Activated CD8-positive, alpha-beta T cell treated with anti-CD3 and anti-CD28 coated beads for 36 hours (primary cell): ENCODE measurements at regions not wholly inside any gene's neighbourhood (a gene's known extent, or its start where the extent isn't known, plus 50 kb on each side); places are given as distances from the start of the nearest gene placed in this dataset.

Source experiments
- ATAC-seq: fragments of 200-7000 bp; cut with Tn5 transposase; one replicate; pipeline ENCODE4 v1.10.0; 2021; ENCODE audit warnings: mild to moderate bottlenecking, moderate library complexity
- CTCF ChIA-PET: fragments of 350-600 bp; sonication (Branson Sonifier 250); formaldehyde crosslinking; loops from one replicate; lab custom pipeline; 2021; ENCODE audit warnings: antibody characterized with exemption; lab: Charles Lee
- POLR2A ChIA-PET: fragments of 350-600 bp; sonication (Branson Sonifier 250); formaldehyde crosslinking; loops from one replicate; lab custom pipeline; 2021; ENCODE audit warnings: antibody characterized with exemption; lab: Charles Lee
- DNase-seq: peaks from one replicate; pipeline ENCODE4 v3.0.0-alpha.2; 2020
- H3K27ac Mint-ChIP-seq: one replicate; pipeline ENCODE4 v1.8.0; 2021; ENCODE audit warnings: mild to moderate bottlenecking, mixed read lengths
- H3K27me3 Mint-ChIP-seq: one replicate; pipeline ENCODE4 v1.8.0; 2021; ENCODE audit warnings: mixed read lengths
- H3K36me3 Mint-ChIP-seq: one replicate; pipeline ENCODE4 v1.8.0; 2021; ENCODE audit warnings: low read depth, mixed read lengths
- H3K4me1 Mint-ChIP-seq: one replicate; pipeline ENCODE4 v1.8.0; 2021; ENCODE audit warnings: low read depth, mixed read lengths
- H3K4me3 Mint-ChIP-seq: one replicate; pipeline ENCODE4 v1.8.0; 2021; ENCODE audit warnings: mild to moderate bottlenecking, moderate library complexity, mixed read lengths
- H3K9me3 Mint-ChIP-seq: one replicate; pipeline ENCODE4 v1.8.0; 2021; ENCODE audit warnings: mixed read lengths
- CTCF ChIP-seq: fragments of 200-600 bp; IDR thresholded peaks from one replicate; pipeline ENCODE4 v1.8.0; 2022; ENCODE audit warnings: antibody characterized with exemption, mild to moderate bottlenecking
- intact Hi-C: fragments of 100-400 bp; cut with micrococcal nuclease; formaldehyde crosslinking; loops from one replicate; pipeline ENCODE4 v1.10.0; 2022

GRCh38 chr16:86877835-86878234 is 299.5 kb downstream of the FOXL1 start:
- H3K9me3 Mint-ChIP-seq = no peaks in the 10 kb centered on the region
- DNase-seq (no peak), ATAC-seq (no peak)
- POLR2A ChIA-PET = no interaction called here
- no peak overlapping the region for H3K4me3 Mint-ChIP-seq
- peaks cover 41% of the 10 kb centered on the region for H3K27me3 Mint-ChIP-seq
- intact Hi-C loops = no loop called here
- H3K36me3 Mint-ChIP-seq = no peaks in the 10 kb centered on the region
- no peak overlapping the region for H3K27ac Mint-ChIP-seq
- no peak for TF ChIP-seq CTCF
- CTCF ChIA-PET = no interaction called here
- H3K4me1 Mint-ChIP-seq = no peaks in the 10 kb centered on the region

- H3K27me3 Mint-ChIP-seq = peaks cover 41% of the 10 kb centered on the region
- intact Hi-C loops = no loop called here
- DNase-seq = no peak
- H3K4me1 Mint-ChIP-seq = no peaks in the 10 kb centered on the region
- TF ChIP-seq CTCF = no peak
- ChIA-PET CTCF (no interaction called here), POLR2A (no interaction called here)
- no peak overlapping the region for H3K27ac Mint-ChIP-seq
- H3K4me3 Mint-ChIP-seq = no peak overlapping the region
- ATAC-seq = no peak
- no peaks in the 10 kb centered on the region for H3K36me3 Mint-ChIP-seq
- no peaks in the 10 kb centered on the region for H3K9me3 Mint-ChIP-seq
These were observed 300.1 kb downstream of the FOXL1 start for GRCh38 chr16:86878236-86879080.

GRCh38 chr16:86879268-86879667 is 300.9 kb downstream of the FOXL1 start:
- DNase-seq (no peak), ATAC-seq (no peak)
- Mint-ChIP-seq H3K27me3 (peaks cover 41% of the 10 kb centered on the region), H3K9me3 (no peaks in the 10 kb centered on the region), H3K36me3 (no peaks in the 10 kb centered on the region), H3K27ac (no peak overlapping the region), H3K4me1 (no peaks in the 10 kb centered on the region), H3K4me3 (no peak overlapping the region)
- TF ChIP-seq CTCF = no peak
- POLR2A ChIA-PET = no interaction called here
- intact Hi-C loops = no loop called here
- CTCF ChIA-PET = no interaction called here

- intact Hi-C loops = no loop called here
- CTCF ChIA-PET = no interaction called here
- POLR2A ChIA-PET = no interaction called here
- DNase-seq = no peak
- Mint-ChIP-seq H3K4me3 (no peak overlapping the region), H3K27me3 (peaks cover 40% of the 10 kb centered on the region), H3K27ac (no peak overlapping the region), H3K36me3 (no peaks in the 10 kb centered on the region), H3K9me3 (no peaks in the 10 kb centered on the region), H3K4me1 (no peaks in the 10 kb centered on the region)
- ATAC-seq = no peak
- no peak for TF ChIP-seq CTCF
These were observed 302.2 kb downstream of the FOXL1 start for GRCh38 chr16:86880316-86881117.

- ChIA-PET POLR2A (no interaction called here), CTCF (no interaction called here)
- Mint-ChIP-seq H3K4me1 (no peaks in the 10 kb centered on the region), H3K27ac (no peak overlapping the region), H3K4me3 (no peak overlapping the region), H3K36me3 (no peaks in the 10 kb centered on the region), H3K27me3 (peaks cover 40% of the 10 kb centered on the region), H3K9me3 (no peaks in the 10 kb centered on the region)
- DNase-seq (no peak), ATAC-seq (no peak)
- intact Hi-C loops = no loop called here
- TF ChIP-seq CTCF = no peak
These were observed 302.8 kb downstream of the FOXL1 start for GRCh38 chr16:86881118-86881510.
